OCI-LY1 (cell line): ENCODE measurements at regions not wholly inside any gene's neighbourhood (a gene's known extent, or its start where the extent isn't known, plus 50 kb on each side); places are given as distances from the start of the nearest gene placed in this dataset.

Experiments
- CTCF ChIP-seq: fragments of 200-600 bp; sonication (generic), shearing (Covaris generic); IDR thresholded peaks from 2 replicates; pipeline ENCODE4 v1.5.1; 2017; ENCODE audit warnings: mild to moderate bottlenecking, antibody characterized with exemption, low read length, moderate library complexity, mixed read lengths
- EZH2 ChIP-seq: fragments of 200-600 bp; sonication (generic), shearing (Covaris generic); IDR thresholded peaks from 2 replicates; pipeline ENCODE4 v1.8.0; 2017; ENCODE audit warnings: borderline replicate concordance, mixed run types, mild to moderate bottlenecking, antibody characterized with exemption, low read length, moderate library complexity, mixed read lengths

DNA sequence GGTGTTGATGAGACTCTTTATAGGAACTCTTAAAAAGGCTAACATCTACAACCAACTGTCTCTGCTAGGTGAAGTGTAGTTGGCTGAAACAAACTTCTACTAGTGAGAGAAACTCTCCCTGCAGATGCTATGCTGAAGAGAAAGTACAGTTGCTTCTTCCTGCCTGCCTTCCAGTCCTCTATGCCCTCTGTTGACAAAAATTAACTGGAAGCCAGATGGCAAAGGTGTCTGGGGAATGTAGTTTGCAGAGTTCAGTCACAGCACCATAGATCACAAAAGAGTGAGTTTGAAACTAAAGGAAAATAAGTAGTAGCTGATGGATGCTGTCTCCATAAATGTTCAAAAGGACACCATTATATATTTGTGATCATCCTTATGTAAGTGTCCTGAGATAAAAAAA, 958.8 kb upstream of the NRXN1 start:
- TF ChIP-seq CTCF (no peak), EZH2 (no peak)
